GM21423 (cell line): ENCODE measurements at regions not wholly inside any gene's neighbourhood (a gene's known extent, or its start where the extent isn't known, plus 50 kb on each side); places are given as distances from the start of the nearest gene placed in this dataset.

ENCODE experiments used
- ATAC-seq: cut with Tn5 transposase; IDR thresholded peaks from one replicate; pipeline ENCODE4 v1.9.1; 2021; ENCODE audit warnings: mild to moderate bottlenecking, moderate library complexity; ENCODE audit not compliant: unreplicated experiment

DNA sequence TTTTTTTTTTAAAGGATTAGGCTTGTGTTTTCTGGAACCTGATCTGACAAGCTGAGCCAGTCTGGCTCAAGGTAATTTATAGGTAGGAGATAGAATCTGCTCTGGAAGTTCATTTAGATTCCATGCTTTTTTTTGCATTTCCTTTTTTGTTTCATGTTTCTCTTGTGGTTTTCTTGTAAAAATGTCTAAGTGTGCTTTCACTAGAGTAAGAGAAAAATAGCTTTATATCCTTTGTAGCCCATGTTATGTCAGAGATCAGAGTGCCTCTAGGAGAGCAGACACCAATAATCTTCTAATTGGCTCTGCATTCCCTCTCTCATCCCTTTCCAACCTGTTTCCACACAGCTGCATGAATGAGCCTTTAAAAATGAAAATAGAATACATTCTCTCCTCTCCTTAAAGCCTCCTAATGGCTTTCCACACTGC lies 389.8 kb upstream of the KCNMB2 start:
- no peak for ATAC-seq

DNA sequence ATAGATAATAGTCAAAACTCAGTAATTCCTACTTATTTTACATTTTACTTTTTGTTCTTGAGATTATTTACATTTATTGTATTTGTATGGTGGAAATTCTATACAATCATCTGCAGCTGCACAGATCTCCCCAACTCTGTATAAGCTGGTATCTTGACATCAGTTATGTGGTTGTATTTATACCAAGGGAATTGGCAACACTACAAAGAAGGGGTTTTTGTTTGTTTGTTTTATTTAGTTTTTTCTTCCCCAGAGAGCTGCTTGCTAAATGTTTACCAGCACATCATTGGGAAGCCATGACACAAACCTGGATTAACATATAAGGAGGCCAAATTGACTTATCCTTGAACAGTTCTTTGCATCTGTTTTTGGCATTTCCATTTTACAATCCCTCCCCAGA lies 389.2 kb upstream of the KCNMB2 start:
- ATAC-seq = no peak

DNA sequence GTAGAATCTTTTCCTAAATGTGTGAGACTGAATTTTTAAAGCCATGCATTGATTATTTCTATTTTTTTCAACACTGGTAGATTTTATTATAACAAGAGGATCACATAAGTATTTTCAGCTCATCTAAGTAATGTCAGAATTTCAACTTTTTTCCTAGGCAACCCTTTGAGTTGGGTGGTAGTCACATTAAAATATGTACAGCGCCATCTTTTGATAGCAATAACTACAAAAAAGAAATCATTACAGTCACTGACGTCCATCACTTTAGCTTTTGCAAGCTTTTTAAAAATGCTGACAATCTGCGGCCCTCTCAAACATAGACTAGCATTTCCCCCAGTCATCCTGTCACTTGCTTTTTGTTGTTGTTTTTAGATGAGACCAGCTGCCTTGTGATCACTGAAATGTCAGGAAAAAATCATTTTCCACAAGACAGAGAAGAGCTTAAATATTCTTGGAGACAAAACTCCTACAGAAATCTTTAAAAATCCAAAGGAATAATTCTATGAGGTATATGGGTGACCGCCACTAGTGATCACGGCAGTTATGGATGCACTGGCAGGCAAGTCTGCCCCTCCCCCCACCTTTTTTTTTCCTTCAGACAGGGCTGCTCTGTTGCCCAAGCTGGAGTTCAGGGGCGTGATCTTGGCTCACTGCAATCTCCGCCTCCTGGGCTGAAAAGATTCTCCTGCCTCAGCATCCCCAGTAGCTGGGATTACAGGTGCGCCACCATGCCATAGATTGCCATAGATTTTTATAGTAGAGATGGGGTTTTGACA lies 384.0 kb upstream of the KCNMB2 start:
- ATAC-seq = no peak

GRCh38 chr3:178152988-178153387 lies 383.2 kb upstream of the KCNMB2 start:
- no peak for ATAC-seq

GRCh38 chr3:178155521-178155920 lies 380.7 kb upstream of the KCNMB2 start:
- no peak for ATAC-seq

DNA sequence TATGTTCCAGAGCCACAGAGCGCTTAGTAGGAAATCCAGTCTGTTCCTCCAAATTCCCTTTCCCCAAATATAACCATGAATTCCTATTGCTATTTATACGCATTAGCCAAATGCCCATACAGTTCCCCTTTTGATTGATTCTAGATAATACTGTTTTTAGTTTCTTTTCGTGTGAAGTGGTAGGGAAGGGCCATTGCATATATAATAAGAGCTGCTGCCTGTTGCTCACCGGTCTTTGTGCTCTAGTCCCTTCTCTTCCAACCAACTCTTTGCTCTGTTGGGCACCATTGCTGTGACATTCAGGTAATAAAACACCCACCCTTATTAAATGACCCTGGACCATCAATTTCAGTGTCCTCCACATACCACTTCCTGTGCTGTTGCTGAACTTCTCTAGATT lies 379.9 kb upstream of the KCNMB2 start:
- ATAC-seq = no peak

DNA sequence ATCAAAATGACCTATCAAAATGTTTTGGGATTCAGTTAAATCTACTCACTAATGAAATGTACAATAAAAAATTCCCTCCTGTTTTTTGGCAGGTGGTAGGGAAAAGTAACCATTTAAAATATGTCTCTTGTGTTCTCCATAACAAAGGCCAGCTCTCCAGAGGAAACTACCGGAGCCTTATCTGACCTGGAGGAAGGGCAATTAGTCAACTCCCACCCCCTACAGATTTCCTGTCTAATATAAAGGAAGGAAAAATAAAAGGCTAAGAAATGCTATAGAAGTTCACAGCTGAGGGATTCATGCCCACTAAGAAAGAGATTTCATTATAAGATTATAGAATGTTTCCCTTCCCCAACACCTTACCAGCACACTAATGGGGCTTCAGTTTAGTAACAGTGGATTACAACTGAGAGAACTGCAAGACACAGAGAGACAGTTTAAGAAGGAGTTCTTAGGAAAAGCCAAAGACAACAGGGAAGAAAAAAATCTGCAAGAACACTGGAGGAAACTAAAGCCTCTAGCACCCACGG lies 376.5 kb upstream of the KCNMB2 start:
- ATAC-seq = no peak

GRCh38 chr3:178169421-178169820 lies 366.8 kb upstream of the KCNMB2 start:
- no peak for ATAC-seq

- no peak for ATAC-seq
Measured at GRCh38 chr3:178170698-178171535, 365.3 kb upstream of the KCNMB2 start.

- no peak for ATAC-seq
Measured at GRCh38 chr3:178172121-178172520, 364.1 kb upstream of the KCNMB2 start.

DNA sequence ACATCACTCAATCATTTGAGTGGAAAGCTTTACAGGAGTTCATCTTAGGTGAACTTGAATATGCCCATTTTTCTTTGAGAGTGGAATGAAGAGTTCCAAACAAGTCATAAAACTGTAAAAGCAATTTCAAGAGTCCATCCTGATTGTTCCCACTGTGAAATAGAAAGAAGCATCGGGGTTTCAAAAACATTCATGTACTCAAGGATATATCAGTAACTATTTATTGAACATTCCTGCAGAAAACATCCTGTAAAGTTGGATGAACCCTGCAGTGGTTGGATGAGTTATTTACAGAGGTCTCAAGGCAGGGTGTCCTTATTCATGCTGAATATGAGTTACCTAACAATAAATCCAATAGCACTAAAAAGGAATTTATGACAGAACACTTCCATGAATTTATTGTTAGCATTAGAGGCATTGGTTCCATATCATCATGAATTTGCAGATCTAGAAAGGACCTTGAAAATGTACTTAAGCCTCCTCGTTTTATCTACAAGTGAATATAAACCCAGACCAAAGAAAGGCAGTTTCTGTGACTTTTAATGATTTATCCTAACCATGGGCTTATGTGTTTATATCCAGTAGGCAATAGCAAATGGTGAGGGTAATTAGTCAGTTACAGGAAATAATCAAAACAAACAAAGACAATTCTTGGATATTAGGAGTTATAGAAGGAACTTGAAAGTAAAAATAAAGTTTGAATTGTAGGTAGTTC lies 361.9 kb upstream of the KCNMB2 start:
- ATAC-seq = no peak

DNA sequence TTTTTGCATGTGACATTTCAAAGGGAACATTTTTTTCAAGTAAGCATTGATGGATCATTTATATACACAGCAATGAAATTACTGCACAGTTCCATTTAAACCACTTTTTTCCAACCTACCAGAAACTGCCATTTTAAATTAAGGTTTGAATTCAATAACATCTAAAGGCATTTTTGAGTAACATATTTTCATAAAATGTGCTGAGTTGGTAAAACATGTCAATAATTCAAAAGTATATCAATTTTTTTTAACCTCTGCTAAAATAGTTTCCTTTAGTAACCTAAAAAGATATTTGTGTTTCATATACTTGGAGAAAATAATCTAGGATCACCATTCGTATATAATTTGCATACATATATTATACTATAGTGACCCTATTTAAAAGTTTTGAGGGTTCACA lies 355.1 kb upstream of the KCNMB2 start:
- no peak for ATAC-seq

DNA sequence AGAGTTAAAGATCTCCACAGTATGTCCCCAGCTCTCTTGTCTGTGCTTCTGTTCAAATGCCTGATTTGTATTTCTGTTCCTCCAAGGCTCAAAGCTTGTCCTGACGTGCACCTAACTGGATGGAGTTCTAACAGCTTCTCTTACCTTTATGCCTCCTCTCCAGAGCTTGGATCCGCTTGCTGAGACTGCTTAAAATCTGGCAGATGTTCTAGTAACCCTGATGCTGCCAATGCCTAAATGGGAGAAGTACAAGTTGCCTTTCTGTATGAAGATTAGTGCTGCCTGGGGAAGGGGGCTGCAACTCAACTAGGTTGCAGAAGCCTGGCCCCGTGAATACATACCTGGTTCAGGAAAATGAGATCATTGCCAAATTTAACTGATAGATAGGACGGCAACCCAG lies 354.5 kb upstream of the KCNMB2 start:
- no peak for ATAC-seq

DNA sequence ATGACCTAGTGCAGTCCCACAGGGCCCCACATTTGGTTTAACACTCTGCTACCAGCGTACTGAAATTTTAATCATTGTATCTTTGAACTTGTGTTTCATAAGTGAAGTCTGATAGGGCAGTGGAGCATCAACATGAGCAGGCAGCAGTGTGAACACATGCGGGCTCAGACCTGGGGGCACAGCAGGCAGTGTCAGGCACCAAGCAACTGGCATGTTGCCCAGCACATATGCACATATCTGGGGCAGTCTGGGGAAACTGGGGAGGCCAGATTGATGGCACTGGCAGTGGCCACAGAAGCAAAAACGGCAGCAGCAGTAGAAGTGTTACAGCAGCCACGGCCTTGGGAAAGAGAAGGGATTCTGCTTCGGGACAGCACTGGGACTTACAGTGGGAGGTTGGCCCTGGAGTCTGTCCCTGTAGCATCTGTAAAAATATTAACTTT lies 353.9 kb upstream of the KCNMB2 start:
- no peak for ATAC-seq

DNA sequence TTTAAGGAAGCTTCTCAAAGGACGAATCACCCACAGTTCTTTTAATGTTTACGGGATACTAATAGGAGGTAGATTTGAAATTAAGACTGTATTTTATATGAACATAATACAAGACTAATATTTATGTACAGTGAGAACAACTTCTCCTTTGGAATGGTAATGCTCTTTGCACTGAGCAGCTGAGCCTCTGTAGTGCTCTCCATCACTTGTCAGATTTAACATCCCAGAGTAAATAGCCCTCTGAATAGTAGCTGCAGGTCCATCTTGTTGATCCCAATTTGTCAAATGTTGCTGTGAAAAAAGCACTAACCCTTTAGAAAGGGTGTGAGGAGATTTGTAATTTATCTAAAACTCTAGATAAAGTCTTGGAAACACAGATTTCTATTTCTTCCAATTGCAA lies 351.4 kb upstream of the KCNMB2 start:
- ATAC-seq = no peak

- no peak for ATAC-seq
Measured at GRCh38 chr3:178186666-178187065, 349.6 kb upstream of the KCNMB2 start.

- ATAC-seq = no peak
Measured at GRCh38 chr3:178189854-178190253, 346.4 kb upstream of the KCNMB2 start.

GRCh38 chr3:178193846-178194245 lies 342.4 kb upstream of the KCNMB2 start:
- no peak for ATAC-seq

GRCh38 chr3:178194539-178194938 lies 341.7 kb upstream of the KCNMB2 start:
- ATAC-seq = no peak

DNA sequence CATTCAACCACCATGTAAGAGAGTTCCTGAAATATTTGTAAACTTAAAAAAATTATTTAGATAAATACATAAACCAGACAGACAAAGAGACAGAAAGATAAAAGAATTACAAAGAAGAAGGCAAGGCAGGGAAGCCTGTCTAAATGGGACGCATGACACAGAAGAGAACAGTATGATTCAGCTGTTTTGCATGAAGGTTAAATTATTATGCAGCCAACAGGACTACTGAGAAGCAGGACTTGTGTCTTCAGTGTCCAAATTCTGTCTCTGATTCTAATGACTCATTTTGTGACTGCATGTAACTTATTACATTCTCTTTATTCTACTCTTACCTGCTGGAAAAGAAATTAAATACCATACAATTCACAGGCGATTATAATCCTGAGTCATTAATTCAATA lies 340.4 kb upstream of the KCNMB2 start:
- no peak for ATAC-seq

GRCh38 chr3:178198329-178198728 lies 337.9 kb upstream of the KCNMB2 start:
- no peak for ATAC-seq
